COLO668 (cell line): ENCODE measurements at regions not wholly inside any gene's neighbourhood (a gene's known extent, or its start where the extent isn't known, plus 50 kb on each side); places are given as distances from the start of the nearest gene placed in this dataset.

ENCODE experiments used
- DNase-seq: peaks from one replicate; lab custom pipeline; 2025; ENCODE audit not compliant: unreplicated experiment; lab: John Stamatoyannopoulos, UW

GRCh38 chr1:81351864-81352263 lies 448.9 kb upstream of the ADGRL2 start:
- no peak for DNase-seq

GRCh38 chr1:81349194-81349965 lies 451.4 kb upstream of the ADGRL2 start:
- DNase-seq: no peak

DNA sequence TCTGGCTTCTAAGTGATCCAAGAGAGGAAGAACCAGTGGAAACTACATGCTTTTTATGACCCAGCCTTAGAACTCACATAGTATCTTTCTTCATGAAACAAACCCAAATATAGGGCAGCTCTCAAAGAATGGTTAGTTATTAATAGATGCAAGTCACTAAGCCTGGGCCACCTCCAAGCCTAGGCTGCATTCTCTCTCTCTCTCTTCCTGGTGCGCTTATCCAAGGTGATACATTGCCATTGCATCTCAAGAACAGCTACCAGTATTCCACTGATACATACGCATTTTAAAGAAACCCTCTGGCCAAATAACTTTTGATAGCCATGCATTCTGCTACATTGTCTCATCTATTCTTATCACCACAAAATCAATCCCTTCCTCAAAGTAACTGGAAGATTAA lies 455.6 kb upstream of the ADGRL2 start:
- DNase-seq: no peak

- no peak for DNase-seq
Measured at GRCh38 chr1:81340239-81340638, 460.5 kb upstream of the ADGRL2 start.

GRCh38 chr1:81337226-81337625 lies 463.5 kb upstream of the ADGRL2 start:
- DNase-seq: no peak

DNA sequence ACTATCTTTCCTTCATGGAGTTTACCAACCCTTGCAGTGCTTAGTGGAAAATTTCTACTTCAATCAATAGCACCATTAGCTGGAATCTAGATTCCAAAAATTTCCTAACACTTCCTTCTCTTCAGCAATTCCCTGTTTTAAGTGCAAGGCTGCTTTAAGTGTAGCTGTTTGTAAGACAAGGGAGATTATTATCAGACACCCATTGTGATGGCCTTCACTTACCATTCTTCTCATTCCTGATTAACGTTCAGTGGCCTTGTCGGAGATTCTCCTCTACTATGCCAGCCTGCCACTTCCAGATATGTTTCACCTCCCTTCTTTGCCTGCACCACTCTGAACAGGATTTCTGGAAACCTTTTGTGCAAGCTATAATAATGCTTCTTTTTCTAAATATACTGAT lies 464.9 kb upstream of the ADGRL2 start:
- no peak for DNase-seq

- DNase-seq: no peak
Measured at GRCh38 chr1:81330521-81330920, 470.2 kb upstream of the ADGRL2 start.

GRCh38 chr1:81330111-81330510 lies 470.6 kb upstream of the ADGRL2 start:
- DNase-seq: no peak

DNA sequence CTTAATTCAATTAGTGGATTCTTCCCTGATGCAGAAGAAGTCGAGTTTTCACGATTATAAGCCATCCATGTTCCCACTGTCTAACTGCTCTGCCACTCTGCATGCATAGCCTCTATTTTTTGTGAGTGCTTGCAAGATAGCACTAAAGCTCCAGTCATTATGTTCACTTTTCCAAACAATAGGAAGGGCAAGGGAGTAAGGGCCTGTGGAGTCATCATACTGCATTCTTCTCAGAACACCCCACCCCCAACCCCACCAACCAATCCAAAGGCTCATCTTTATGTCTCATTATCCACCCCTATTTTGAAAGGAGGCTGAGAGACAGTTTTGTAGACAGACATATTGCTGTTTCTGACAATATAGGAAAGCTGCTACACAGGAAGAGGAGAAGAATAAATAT lies 471.7 kb upstream of the ADGRL2 start:
- DNase-seq: no peak

DNA sequence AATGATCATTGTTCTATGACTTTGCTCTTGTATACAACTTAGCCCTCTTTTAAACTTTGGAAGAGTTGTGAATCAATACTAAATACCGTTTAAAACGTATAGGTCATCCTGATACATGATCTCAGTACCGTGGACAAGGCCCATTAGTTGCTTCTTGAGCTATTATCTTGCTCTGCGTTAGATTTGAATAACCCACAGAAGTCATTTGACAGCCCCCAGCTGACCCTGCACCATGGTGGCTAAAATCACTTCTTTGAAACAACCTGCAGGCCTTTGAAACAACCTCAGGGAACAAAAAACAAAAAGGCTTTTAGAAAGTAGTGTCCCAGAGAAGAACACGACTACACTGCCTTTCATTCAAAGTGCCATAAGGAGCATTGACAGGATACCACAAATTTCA lies 473.0 kb upstream of the ADGRL2 start:
- no peak for DNase-seq

DNA sequence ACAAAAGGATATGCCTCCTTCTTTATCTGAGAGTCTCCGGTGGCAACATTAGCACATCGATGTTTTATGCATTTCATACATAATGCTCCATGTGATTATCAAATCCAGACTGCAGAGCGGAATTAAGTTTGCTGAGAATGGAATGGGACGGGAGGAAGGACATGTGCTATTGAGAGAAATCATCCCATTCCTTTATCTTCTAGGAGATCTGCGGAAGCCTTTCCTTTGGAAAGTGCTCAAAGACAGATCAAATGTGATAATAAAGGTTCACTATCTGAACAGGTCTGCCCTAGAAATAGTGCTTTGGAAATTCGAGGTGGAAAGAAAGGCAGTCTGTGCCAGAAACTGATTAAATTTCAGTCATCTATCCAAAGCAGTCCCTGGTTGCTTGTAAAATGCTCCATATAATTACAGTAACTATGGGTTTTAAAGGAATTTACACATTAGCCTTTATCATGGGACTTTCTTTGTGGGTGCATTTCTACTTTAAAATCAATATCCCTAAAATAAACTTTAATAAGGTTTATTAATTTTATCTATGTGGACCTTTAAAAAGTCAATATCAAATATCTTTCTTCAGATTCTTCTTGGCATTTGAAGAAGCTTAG lies 473.5 kb upstream of the ADGRL2 start:
- no peak for DNase-seq

- DNase-seq: no peak
Measured at GRCh38 chr1:81326212-81326611, 474.5 kb upstream of the ADGRL2 start.

DNA sequence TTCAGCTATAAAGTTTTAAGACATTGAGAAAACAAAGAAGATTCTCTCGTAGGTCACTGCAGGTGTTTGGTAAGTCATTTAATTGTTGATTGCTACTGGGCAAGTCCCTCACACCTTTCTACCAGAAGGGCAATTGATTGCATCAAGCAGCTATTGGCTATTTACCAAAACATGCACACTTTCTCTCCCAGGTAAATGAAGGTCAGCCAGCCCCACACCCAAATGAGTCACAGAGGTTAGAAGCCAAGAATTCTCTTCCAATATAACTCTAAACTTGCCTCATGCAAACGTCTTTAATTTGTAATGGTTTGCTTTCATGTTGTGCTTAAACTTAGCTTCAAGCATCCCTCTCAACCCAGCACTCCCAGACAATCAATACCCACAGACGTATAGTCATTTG lies 475.3 kb upstream of the ADGRL2 start:
- DNase-seq: no peak

- no peak for DNase-seq
Measured at GRCh38 chr1:81323862-81324261, 476.9 kb upstream of the ADGRL2 start.

DNA sequence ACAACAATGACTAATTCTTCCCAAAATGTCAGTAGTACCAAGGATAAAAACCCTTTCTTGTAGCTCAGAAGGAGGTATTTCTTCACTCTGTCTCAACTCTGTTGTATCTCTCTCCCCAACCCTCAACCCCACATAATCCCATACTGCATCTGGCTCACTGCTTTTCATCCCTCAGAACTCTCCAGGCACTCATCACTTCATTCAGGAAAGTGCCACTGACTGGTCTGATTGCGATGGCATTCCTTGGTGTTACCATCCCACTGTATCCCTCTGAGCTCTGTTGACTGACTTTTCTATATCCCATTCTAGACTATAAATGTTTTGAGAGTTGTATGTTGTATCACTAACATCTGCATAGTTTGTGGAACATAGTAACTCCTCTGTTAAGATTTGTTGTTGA lies 483.5 kb upstream of the ADGRL2 start:
- DNase-seq: no peak

DNA sequence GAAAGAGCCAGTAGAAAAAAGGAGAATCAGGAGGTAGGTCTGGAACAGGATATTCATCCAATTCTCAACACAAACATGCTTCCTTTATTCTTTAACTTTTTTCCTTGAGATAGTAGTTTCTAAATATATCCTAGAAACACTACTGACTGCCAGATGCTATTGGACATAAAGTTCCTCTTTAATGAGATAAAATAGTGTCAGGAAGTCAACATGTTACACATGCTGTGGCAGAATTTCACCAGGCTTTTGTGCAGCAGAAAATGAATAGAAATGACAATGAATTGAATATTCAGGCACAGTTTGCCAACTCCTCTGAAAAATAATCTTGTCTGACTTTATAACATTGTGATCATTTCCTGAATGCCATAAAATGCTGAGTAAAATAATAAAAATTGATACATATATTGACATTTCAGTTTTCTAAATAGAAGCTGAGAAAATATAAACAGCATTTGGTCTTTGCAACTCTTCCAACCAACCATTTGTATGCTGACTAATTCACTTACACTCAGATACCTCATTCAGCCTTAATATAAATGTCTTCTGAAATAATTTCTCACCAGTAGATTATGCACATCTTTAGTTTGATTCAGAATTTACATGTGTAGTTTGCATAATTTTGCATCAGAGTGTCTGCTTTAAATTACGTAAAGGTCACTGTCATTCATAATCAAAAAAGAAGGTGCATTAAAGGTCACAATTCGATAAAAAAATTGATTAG lies 486.1 kb upstream of the ADGRL2 start:
- DNase-seq: no peak

DNA sequence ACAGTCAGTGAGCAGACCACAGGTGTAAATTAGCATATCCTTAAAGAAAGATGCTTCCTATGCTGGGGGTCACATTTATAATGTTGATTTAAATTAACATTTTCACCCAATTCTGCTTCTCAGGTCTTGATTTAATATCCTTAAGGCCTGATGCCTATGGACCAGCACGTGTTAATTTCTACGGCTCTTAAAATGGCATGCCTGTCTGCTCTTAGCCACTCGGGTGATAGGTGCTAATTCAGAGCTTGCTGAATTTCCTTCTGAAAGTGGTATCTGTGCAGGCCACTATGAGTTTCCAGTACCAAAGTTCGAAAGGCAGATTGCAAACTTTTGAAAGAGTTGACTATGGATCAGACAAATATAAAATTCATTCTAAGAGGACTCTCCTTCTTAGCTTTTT lies 487.4 kb upstream of the ADGRL2 start:
- DNase-seq: no peak

DNA sequence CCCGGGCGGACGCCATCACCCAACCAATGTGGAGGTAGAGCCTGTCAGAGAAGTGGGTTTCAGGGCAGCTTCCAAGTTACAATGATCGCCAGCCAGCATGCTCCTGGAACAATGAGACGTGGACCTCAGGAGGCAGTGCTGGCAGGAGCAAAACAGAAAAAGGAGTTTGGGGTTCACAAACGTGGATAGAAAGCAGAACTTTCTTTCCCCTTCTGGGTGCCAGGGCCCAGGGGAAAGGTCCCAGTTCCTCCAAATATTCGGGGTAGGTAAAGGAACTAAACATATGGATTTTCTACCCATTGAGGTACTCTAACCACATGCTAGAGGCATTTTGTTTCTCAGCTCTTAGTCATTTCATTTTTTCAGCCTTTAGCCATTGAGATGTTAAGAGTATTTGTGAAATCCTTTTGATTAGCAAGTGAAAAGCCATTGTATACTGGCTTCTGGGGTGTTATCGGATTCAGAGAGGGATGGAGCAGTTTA lies 488.4 kb upstream of the ADGRL2 start:
- no peak for DNase-seq

GRCh38 chr1:81310250-81310649 lies 490.5 kb upstream of the ADGRL2 start:
- DNase-seq: no peak

GRCh38 chr1:81308191-81308590 lies 492.5 kb upstream of the ADGRL2 start:
- DNase-seq: no peak

GRCh38 chr1:81307786-81308185 lies 492.9 kb upstream of the ADGRL2 start:
- no peak for DNase-seq

DNA sequence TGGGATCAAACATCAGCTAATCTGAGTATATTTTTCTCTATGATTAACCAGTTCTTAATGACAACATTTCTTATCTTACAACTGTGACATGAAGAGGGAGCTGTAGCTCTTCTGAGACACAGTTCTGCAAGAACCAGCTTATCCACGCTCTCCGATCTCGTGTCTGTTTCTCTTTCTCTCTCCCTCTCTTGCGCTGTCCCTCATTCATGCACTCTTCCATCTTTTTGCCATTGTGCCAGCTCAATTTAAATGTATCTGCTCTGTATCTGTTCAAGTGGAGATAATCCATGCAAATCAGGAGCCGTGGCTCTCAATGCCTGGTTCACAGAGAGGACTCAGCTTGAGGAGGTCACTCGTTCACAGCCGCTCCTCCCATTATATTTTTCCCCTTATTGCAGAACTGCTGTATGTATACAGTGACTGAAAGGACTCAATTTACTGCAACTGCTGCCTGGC lies 494.7 kb upstream of the ADGRL2 start:
- DNase-seq: no peak
